ENCODE measurements at regions not wholly inside any gene's neighbourhood (a gene's known extent, or its start where the extent isn't known, plus 50 kb on each side); places are given as distances from the start of the nearest gene placed in this dataset.

- TF ChIP-seq TCF4 (CRISPR knock-in tag; IDR thresholded peaks at IDR 0.05; ENCODE audit: borderline replicate concordance) (no peak), ZNF70 (CRISPR knock-in tag; IDR thresholded peaks at IDR 0.05) (no peak), ARNTL (CRISPR knock-in tag; IDR thresholded peaks at IDR 0.05; ENCODE audit: borderline replicate concordance, low read depth) (no peak)
- TF ChIP-seq, protein P1, sequence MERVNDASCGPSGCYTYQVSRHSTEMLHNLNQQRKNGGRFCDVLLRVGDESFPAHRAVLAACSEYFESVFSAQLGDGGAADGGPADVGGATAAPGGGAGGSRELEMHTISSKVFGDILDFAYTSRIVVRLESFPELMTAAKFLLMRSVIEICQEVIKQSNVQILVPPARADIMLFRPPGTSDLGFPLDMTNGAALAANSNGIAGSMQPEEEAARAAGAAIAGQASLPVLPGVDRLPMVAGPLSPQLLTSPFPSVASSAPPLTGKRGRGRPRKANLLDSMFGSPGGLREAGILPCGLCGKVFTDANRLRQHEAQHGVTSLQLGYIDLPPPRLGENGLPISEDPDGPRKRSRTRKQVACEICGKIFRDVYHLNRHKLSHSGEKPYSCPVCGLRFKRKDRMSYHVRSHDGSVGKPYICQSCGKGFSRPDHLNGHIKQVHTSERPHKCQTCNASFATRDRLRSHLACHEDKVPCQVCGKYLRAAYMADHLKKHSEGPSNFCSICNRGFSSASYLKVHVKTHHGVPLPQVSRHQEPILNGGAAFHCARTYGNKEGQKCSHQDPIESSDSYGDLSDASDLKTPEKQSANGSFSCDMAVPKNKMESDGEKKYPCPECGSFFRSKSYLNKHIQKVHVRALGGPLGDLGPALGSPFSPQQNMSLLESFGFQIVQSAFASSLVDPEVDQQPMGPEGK (CRISPR knock-in tag; IDR thresholded peaks at IDR 0.05; ENCODE audit: borderline replicate concordance), result no peak
Observed at GRCh38 chr1:184170719-184171118, 119.2 kb downstream of the TSEN15 start.

Measured in SK-N-SH treated with all-trans-retinoic acid at 6 μM for 48 hours (cell line).